Neutrophil (primary cell): ENCODE measurements at regions not wholly inside any gene's neighbourhood (a gene's known extent, or its start where the extent isn't known, plus 50 kb on each side); places are given as distances from the start of the nearest gene placed in this dataset.

Source experiments
- H3K27ac ChIP-seq: fragments of 200-600 bp; sonication (generic); 2 replicates; pipeline ENCODE4 v1.5.1; 2016; ENCODE audit warnings: mild to moderate bottlenecking, moderate library complexity
- H3K27me3 ChIP-seq: fragments of 200-600 bp; sonication (generic); 2 replicates; pipeline ENCODE4 v1.6.0; 2016; ENCODE audit warnings: mild to moderate bottlenecking
- H3K36me3 ChIP-seq: fragments of 200-600 bp; sonication (generic); 2 replicates; pipeline ENCODE4 v1.5.1; 2017
- H3K4me1 ChIP-seq, 2 experiments: fragments of 200-600 bp in 1 of 2; sonication (generic) in 1 of 2; 1 replicate in 1 of 2; 2 replicates in 1 of 2; pipeline versions ENCODE4 v1.5.1 to v1.6.1; 2013 to 2016; ENCODE audit warnings: low read depth in 1 of 2, low read length in 1 of 2, mild to moderate bottlenecking in 1 of 2, moderate library complexity in 1 of 2; ENCODE audit not compliant: control insufficient read depth in 1 of 2, insufficient read depth in 1 of 2
- H3K4me3 ChIP-seq, 2 experiments: fragments of 200-600 bp in 1 of 2; sonication (generic) in 1 of 2; 1 replicate in 1 of 2; 2 replicates in 1 of 2; pipeline ENCODE4 v1.5.1; 2013 to 2016; ENCODE audit warnings: low read depth in 1 of 2, low read length in 1 of 2, mild to moderate bottlenecking in 1 of 2, moderate library complexity in 1 of 2
- H3K9me3 ChIP-seq: fragments of 200-600 bp; sonication (generic); 2 replicates; pipeline ENCODE4 v1.5.1; 2016
- CTCF ChIP-seq: fragments of 200-600 bp; sonication (generic); IDR thresholded peaks from 2 replicates; pipeline ENCODE4 v1.5.1; 2016; ENCODE audit warnings: antibody characterized with exemption

GRCh38 chr4:24121395-24122175 is 231.7 kb upstream of the PPARGC1A start:
- no peaks in the 10 kb centered on the region for H3K9me3 ChIP-seq
- H3K4me3 ChIP-seq: no peak overlapping the region
- no peaks in the 10 kb centered on the region for H3K27me3 ChIP-seq
- no peaks in the 10 kb centered on the region for H3K36me3 ChIP-seq
- no peaks in the 10 kb centered on the region for H3K4me1 ChIP-seq
- no peak overlapping the region for H3K27ac ChIP-seq
- no peak for TF ChIP-seq CTCF

GRCh38 chr4:24117975-24118374 is 228.1 kb upstream of the PPARGC1A start:
- Histone ChIP-seq H3K9me3 (no peaks in the 10 kb centered on the region), H3K27ac (no peak overlapping the region), H3K36me3 (no peaks in the 10 kb centered on the region), H3K27me3 (no peaks in the 10 kb centered on the region), H3K4me3 (no peak overlapping the region), H3K4me1 (no peaks in the 10 kb centered on the region)
- no peak for TF ChIP-seq CTCF

- Histone ChIP-seq H3K27me3 (no peaks in the 10 kb centered on the region), H3K36me3 (no peaks in the 10 kb centered on the region), H3K4me3 (no peak overlapping the region), H3K4me1 (no peaks in the 10 kb centered on the region), H3K27ac (no peak overlapping the region), H3K9me3 (no peaks in the 10 kb centered on the region)
- no peak for TF ChIP-seq CTCF
These were observed 226.3 kb upstream of the PPARGC1A start for GRCh38 chr4:24116107-24116506.

- Histone ChIP-seq H3K27ac (no peak overlapping the region), H3K9me3 (no peaks in the 10 kb centered on the region), H3K4me3 (no peak overlapping the region), H3K27me3 (no peaks in the 10 kb centered on the region), H3K4me1 (no peaks in the 10 kb centered on the region), H3K36me3 (no peaks in the 10 kb centered on the region)
- no peak for TF ChIP-seq CTCF
These were observed 225.2 kb upstream of the PPARGC1A start for GRCh38 chr4:24114919-24115500.

- H3K27me3 ChIP-seq: no peaks in the 10 kb centered on the region
- no peaks in the 10 kb centered on the region for H3K4me1 ChIP-seq
- no peak for TF ChIP-seq CTCF
- no peaks in the 10 kb centered on the region for H3K36me3 ChIP-seq
- no peak overlapping the region for H3K27ac ChIP-seq
- H3K9me3 ChIP-seq: no peaks in the 10 kb centered on the region
- no peak overlapping the region for H3K4me3 ChIP-seq
These were observed 224.6 kb upstream of the PPARGC1A start for GRCh38 chr4:24114444-24114843.
